H1 (cell line): ENCODE measurements at regions not wholly inside any gene's neighbourhood (a gene's known extent, or its start where the extent isn't known, plus 50 kb on each side); places are given as distances from the start of the nearest gene placed in this dataset.

Experiments
- CHD1 ChIP-seq: IDR thresholded peaks from 2 replicates; pipeline ENCODE4 v1.6.1; 2012; ENCODE audit warnings: low read depth, low read length, improper control_type of control experiment
- FOSL1 ChIP-seq: IDR thresholded peaks from 2 replicates; pipeline ENCODE4 v1.6.1; 2011; ENCODE audit warnings: mild to moderate bottlenecking, low read depth, low read length, moderate library complexity; ENCODE audit not compliant: insufficient read depth
- MAFK ChIP-seq: IDR thresholded peaks from 2 replicates; pipeline ENCODE4 v1.6.1; 2012; ENCODE audit warnings: low read depth, mild to moderate bottlenecking, improper control_type of control experiment, low read length
- POU5F1 ChIP-seq: IDR thresholded peaks from 2 replicates; pipeline ENCODE4 v1.6.1; 2011; ENCODE audit warnings: low read depth, mild to moderate bottlenecking, low read length, moderate library complexity
- RFX5 ChIP-seq: IDR thresholded peaks from 2 replicates; pipeline ENCODE4 v1.6.1; 2011; ENCODE audit warnings: low read depth, low read length, improper control_type of control experiment, borderline replicate concordance
- SIRT6 ChIP-seq: IDR thresholded peaks from one replicate; pipeline ENCODE4 v1.7.1; 2012; ENCODE audit warnings: low read length, inconsistent platforms

DNA sequence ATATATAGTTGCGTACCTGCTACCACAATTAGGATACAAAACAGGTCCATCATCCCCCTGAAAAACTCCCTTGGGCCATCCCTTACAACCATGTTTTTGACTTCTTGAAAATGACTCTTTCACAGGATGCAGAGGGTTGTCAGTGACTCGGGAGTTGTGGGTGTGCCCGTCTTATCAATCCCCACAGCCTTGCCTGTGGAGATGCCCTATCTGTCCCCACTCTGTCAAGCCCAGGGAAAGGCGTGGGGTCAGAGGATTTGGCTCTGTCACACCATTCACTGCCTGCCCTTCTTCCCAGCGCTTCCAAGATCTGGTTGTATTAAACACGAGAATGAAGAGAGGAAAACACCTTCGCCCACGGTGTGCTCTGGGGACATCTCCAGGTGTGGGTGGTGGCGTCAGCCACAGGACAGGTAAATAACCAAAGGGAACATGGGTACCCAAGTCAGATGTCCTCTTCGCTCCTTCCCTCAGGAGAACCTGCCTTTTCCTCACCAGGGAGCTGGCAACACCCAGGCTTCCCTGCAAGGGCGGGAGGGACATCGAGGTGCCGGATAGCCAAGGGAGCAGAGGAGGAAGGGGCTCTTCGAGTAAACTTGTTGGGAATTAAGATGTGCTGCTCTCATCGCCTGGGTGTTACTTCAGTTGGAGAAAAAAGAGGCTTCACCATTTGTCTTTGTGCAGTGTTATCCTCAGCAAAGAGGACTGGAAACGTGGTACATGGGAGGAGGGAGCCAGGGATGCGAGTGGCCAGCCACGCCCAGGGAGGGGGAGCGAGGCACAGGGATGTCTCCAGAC lies 100.3 kb downstream of the B3GNT2 start (continued):
- TF ChIP-seq POU5F1 = no peak
- no peak for TF ChIP-seq MAFK
- TF ChIP-seq RFX5 = no peak
- TF ChIP-seq FOSL1 = no peak
- TF ChIP-seq SIRT6 = no peak
- no peak for TF ChIP-seq CHD1
- TF ChIP-seq, all 59 proteins: peak for 0
